GM12801 (cell line): ENCODE measurements at regions not wholly inside any gene's neighbourhood (a gene's known extent, or its start where the extent isn't known, plus 50 kb on each side); places are given as distances from the start of the nearest gene placed in this dataset.

Experiments used
- TF ChIP-seq, protein P1 (sequence below): IDR thresholded peaks from one replicate; pipeline ENCODE4 v1.5.1; 2011; ENCODE audit warnings: control low read depth; ENCODE audit not compliant: insufficient read length; ENCODE audit errors: extremely low read depth

DNA sequence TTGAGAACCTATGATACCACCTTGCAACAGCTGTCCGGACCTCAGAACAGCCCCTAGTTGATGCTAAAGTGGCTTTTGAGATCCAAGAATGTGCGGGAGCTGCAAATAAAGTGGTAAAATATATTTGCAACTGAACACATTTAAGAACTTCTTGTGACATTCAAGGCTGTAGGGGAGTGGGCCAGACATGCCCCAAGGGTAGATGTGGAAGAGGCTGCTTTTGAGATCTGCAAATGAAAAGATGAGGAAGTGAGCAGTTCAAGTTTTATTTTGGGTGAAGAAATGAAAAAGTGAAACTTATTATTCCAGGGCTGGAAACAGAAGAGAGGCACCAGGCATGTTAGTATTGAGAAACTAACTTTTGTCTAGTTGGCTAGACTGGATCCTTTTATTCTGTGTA is 359.5 kb upstream of the PLXNA2 start:
- TF ChIP-seq, protein P1, sequence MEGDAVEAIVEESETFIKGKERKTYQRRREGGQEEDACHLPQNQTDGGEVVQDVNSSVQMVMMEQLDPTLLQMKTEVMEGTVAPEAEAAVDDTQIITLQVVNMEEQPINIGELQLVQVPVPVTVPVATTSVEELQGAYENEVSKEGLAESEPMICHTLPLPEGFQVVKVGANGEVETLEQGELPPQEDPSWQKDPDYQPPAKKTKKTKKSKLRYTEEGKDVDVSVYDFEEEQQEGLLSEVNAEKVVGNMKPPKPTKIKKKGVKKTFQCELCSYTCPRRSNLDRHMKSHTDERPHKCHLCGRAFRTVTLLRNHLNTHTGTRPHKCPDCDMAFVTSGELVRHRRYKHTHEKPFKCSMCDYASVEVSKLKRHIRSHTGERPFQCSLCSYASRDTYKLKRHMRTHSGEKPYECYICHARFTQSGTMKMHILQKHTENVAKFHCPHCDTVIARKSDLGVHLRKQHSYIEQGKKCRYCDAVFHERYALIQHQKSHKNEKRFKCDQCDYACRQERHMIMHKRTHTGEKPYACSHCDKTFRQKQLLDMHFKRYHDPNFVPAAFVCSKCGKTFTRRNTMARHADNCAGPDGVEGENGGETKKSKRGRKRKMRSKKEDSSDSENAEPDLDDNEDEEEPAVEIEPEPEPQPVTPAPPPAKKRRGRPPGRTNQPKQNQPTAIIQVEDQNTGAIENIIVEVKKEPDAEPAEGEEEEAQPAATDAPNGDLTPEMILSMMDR, result no peak

DNA sequence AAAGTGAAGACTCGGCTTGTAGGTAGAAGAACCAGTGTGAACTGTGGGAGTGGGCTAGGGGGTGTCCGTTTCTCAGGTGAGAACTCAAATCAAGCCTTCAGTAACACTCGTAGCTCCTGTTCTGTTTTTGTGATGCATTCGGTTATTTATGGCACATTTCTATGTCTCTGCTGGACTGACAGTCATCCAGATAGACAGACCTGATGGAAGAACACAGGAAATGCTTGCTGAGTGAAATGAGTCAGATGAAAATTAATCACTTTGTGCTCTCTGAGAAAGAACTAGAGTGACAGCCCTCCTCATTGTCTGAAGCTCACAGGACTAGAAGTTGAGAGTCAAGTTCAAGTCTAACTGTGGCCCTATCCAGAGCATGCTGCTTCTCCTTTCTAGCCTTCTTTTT is 360.1 kb upstream of the PLXNA2 start:
- TF ChIP-seq, protein P1, result no peak

DNA sequence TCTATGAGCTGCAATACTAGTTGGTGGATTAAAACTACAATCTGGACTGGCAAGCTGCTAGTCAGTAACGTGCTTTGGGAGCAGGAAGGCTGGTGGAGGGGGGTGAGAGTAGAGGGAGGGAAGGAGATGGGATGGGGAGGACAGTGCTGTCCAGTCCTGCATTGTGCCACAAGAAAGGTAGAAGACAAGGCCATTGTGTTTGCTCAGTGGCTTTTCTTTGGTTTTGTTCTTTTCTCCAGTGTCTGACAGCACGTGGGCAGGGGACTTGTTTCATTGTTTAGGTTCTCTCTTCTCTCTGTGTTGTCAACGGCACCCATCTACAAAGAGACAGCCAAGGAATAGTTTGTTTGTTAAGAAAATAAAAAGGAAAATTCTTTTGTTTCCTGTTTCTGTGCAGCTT is 362.8 kb upstream of the PLXNA2 start:
- TF ChIP-seq, protein P1, result no peak

DNA sequence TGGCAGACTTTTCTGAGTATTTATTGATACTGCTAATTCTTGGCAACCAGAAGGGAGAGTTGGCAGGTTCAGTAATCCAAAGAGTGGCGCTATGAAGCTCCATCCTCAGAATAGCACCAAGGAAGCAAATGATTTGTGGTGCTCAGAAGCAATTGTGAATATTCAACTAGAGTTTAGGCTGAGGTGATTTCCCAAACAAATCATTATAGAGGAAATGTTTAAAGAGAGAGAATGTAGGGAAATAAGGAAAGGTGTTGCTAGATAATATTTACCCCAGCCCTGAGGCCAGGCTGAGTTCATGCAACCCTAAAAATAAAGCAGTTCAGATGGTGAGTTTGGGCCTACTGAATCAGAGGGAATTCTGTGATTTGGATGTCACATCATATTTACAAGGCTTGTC is 363.4 kb upstream of the PLXNA2 start:
- TF ChIP-seq, protein P1, result no peak

DNA sequence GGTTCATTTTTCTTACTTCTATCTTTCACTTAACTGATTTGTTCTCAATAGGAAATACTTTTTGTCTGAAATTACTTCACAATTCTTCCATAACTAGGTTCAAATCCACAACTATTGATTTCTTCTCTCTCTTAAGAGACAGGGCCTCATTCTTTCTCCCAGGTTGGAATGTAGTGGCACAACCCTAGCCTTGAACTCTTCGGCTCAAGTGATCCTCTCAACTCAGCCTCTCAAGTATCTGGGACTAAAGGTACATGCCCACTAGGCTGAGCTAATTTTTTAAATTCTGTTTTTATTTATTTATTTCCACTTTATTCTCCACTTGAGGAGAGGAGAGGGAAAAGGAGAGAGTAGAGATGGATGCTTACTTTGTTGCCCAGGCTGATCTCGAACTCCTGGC is 370.4 kb upstream of the PLXNA2 start:
- TF ChIP-seq, protein P1, result no peak

DNA sequence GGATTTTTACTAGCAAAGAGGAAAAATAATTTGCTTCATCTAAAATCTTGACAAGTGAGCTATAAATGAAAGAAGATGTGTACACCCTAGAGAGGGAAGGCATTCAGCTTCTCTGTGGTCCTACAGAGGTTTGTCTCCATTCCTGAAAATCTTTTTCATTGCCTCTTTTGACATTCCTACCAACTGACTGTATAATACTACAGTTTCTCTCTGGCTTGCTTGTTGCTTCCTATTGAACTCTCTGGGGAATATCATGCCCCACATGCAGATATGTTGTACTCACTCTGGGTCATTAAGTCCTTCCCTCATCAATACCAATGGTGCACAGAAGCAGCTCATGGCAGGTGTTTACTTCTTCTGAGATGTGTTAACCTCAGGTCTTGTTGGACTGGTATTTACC is 371.2 kb upstream of the PLXNA2 start:
- TF ChIP-seq, protein P1, result no peak

DNA sequence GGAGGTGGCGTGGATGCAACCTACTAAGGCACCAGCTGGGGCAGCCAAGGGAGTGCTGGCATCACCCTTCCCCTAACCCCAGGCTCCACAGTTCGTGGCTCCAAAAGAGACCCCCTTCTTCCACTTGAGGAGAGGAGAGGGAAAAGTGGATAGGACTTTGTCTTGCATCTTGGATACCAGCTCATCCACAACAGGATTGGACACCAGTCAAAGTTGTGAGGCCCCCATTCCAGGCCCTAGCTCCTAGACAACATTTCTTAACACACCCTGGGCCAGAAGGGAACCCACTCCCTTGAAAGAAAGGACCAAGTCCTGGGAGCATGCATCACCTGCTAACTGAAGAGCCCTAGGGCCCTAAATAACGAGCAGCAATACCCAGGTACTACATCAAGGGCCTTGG is 372.6 kb upstream of the PLXNA2 start:
- TF ChIP-seq, protein P1, result no peak
